ENCODE measurements at regions not wholly inside any gene's neighbourhood (a gene's known extent, or its start where the extent isn't known, plus 50 kb on each side); places are given as distances from the start of the nearest gene placed in this dataset.

DNA sequence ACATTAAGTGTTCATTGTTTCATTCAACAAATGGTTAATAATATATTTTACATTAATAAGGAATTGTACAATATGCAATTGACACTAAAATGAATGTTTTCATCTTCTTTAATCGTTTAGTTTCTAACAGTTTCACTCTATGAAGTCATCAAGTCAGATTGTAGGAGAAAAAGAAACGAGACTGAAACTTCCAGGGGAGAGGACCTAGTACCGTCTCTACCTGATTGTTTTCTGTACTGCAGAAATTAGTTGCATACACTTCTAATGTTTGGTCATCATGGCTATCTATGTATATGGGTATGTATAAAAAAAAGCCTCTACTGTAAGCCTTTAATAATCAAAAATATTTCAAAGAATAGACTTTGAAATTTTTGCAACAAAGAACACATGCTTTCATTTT is 1350.9 kb downstream of the ARAP2 start:
- no peak for DNase-seq (ENCODE audit: low read depth)

DNA sequence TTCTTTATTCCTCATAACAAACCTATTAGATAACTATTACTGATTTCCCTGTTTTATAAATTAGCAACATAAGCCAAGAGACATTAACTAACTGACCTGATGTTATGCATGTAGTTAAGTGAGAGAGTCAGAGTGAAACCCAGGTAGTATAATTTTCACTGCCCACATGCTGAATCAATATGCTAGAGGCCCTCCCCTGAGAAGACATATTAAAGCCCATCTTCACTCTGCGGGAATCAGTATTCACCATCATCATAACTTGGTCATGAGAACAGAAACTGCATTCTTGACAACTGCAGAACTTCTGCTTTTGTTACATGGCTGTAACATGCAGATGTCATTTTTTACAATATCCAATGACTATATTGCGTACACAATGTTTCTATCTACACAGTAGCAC is 1324.3 kb downstream of the ARAP2 start:
- DNase-seq (ENCODE audit: low read depth): no peak

DNA sequence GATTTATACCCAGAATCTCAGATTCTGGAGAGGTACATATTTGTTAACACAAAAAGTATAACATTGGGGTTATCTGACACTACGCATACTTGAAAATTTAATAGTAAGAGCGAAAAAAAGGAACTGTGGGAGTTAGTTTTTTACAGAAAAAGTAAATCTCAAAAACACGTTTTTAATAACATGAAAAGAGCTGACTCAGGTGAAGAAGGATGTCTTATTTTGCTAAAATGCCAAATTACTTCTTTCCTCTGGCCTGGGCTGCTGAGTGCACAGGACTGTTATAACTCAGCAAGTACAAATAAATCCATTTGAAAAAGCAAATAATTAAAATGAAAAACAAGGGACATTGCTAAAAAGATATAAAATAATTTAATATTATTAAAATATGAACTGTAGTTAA is 1322.9 kb downstream of the ARAP2 start:
- DNase-seq (ENCODE audit: low read depth): no peak

DNA sequence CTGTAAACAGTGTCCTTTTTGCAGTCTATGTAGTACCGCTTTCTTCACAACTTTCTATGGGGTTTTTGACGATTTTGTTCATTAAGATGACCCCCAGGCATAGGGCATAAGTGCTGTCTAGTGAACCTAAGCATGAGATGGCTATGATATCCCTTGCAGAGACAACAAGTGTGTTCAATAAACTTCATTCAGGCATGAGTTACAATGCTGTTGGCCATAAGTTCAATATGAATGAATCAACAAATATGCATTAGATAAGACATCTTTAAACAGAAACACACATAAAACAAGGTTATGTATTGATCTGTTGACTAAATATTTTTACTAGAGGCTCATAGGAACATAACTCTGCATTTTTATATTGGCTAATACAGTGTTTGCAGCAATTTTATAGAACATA is 1322.0 kb downstream of the ARAP2 start:
- no peak for DNase-seq (ENCODE audit: low read depth)

DNA sequence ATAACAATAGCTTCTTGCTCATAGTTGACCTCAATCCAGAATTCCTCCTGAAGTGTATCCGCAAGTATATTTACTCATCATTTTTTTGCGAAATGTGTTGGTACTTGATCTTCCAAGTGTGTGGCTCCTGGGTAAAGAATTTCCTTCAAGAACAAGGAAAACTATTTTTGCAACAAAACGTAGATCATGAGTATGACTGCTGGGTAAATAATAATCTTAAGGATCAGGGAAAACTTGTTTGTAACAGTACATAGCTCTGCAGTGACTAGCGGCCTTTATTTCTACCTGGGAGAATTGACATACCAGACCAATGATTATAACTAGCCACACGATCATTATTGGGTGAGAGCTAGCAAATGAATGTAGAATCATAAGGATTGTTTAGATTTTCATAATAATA is 1311.7 kb downstream of the ARAP2 start:
- DNase-seq (ENCODE audit: low read depth): no peak

DNA sequence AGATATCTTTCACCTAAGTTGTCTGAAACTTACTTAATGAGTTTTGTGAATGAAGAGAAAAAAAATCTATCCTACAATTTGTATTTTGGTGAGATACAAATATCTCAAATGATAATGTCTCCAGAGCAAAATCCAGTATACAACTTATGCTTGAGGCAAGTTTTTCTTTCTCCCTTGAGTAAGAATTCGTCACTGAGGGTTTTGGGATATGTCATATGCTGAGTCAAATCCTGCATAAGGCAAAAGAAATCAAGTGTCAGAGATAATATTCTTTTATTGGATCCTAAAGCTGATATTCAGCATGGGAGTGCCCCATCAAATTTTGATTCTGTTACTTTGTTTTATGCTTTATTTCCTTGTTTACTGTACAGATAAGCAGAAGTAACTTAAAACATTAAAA is 1308.6 kb downstream of the ARAP2 start:
- DNase-seq (ENCODE audit: low read depth): no peak

DNA sequence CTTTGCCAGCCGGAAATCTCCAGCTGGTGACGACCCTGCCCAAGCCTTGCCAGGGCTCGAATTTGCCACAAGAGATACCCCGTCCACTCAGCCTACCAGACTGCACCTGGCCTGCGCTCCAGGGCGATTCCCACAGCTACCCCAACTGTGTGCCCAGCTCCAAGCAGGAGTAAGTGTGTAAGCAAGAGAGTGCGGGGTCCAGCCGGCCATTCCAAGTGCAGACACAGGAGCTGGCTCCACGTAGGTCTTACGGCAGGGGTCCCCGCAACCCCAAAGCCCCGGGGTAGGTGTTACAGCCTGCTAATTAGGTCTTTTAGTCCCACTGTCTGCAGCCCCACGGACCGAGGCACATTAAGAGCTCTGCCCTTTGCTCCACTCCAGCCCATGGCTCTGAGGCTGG is 1305.2 kb downstream of the ARAP2 start:
- no peak for DNase-seq (ENCODE audit: low read depth)

DNA sequence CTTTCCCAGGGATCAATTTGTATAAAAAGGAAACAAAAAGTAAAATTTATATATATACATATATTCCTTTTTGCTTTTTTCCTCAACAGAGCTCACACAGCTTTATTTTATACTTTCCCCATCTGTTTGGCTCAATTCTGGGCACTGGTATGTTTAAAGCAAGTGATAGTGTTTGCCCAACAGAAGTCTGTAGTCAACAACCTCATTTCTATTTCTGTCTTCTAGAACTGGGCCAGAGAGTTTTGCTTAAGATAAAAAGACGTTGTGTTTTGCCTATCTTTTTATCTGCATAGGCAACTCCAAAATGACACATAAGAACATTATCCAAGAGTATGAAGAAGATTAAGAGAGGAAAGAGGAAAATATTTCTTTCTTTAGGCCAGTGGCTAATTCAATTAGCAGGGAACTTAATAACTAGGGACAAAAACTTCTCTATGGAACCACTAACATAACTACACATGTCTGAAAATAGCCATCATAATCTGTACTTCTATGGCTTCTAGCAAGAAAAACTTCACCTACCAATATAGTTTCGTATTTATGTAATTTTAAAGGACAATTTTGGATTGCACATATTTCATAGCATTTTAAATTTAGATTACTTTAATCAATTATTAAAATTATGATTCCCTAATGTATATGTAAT is 1300.5 kb downstream of the ARAP2 start:
- DNase-seq (ENCODE audit: low read depth): no peak

DNA sequence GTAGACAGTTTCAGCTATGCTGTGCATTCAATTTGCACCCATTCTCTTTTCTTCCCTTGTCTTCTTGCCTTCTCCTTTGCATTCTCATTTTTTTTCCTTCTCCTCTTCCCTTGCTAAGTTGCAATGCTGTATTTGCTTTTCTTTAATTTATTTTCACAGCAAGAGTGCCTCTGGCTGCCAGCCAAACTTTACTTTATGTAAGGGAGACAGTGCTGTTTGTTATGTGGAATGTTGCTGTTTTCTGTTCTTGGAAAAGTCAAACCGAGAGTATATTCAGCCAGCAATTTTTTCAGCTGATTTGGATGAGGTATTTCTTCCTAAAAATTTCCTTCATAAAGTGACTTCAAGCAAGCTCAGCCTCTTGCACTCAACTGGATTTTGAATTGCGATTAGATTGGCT is 1293.4 kb downstream of the ARAP2 start:
- no peak for DNase-seq (ENCODE audit: low read depth)

DNA sequence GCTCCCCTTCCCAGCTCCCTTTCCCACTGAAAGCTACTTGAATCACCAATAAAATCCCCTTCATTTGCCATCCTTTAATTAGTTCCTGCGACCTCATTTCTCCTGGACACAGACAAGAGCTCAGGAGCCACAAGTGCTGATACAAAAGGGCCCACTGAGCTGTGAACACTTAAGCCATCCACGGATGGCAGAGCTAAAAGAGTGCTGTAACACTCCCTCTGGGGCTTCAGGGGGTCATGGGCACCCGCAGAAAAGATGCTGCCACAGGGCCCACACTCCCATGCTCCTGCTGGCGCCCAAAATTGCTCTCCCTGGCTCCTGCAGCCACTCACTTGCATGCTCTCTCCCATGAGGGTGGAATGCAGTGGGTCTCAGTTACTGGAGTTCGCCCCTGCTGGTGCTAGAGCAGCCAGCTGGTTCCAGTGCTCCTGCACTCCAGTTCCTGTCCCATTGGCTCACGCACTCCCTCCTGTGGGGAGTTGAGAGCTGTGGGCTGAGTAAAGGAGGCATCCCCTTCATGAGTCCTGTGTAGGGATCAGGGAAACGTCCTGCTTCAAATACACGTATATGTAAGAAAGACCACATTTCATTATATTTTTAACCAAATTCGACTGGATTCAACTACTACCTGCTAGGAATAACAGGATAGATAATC is 1291.0 kb downstream of the ARAP2 start:
- DNase-seq (ENCODE audit: low read depth): no peak

DNA sequence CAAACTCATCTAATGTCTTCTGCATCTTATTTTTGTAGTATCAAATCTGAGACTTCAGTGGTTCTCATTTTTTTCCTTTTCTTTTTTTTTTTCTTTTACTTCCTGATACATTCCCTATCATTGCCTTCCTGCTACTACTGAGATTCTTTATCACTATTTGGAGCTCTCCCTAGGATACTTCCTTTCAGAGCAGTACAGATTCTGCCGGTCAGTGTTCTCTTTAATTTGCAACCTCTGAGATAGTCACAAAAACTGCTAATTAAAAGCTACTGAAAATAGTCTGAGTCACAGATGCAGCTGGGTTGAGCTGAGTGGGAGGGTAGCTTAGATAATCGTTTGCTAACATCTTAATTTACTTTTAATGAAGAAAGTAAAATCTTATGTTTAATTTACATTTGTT is 1279.7 kb downstream of the ARAP2 start:
- no peak for DNase-seq (ENCODE audit: low read depth)

DNA sequence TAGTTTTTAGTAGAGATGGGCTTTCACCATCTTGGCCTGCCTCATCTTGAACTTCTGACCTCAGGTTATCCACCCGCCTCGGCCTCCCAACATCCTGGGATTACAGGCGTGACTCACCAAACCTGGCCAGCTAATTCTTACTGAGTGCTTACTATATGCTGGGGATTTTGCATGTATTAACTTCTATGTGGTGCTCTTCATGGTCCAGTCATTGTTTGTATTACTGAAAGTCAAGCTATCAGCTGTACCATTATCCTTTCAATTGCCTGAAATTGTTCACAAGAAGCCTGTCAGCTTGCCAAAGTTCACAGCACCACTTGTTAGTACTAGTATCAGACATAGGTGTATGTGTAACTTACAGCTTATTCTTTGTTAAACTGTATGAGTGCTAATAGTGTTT is 1272.1 kb downstream of the ARAP2 start:
- DNase-seq (ENCODE audit: low read depth): no peak

DNA sequence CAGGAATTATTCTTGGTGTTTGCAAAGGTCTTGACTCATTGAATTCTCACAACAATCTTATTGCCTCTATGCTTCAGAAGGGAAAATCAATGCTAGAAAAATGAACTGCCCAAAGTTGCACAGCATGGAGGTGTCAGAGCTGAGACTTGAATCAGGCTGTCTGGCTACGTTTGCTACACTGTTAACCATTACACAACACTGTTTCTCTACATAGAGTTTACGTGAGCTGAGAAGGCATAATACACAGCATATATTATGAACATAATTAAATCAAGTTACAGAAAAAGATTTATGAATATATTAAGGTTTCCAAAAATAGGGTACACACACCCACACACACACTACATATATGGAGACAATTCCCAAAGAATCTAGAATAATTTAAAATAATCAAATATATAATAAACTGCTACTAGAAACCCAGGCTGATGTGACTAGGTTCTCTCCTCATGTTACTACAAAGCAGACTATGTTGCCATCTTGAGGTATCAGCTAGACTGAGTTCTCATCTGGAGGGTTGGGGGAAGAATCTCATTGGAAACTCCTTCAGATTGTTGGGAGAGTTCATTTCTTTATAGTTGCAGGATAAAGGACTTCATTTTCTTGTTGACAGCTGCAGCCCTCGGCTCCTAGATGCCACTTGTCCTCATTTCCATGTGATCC is 1270.5 kb downstream of the ARAP2 start:
- no peak for DNase-seq (ENCODE audit: low read depth)

DNA sequence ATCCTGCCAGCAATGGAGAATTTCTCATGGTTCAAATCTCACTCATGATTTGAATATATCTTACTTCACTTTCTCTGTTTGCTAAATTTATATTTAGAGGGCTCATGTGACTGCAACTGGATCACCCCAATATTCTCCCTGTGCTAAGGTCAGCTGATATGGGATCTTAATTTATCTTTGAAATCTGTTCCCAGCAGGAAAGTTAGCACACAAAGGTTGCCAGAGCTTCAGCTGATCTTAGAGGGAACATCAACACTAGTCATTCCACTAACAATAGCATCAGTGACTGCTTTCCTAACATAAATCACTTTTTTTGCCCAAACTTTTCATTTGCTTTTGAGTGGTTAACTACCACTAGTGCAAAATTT is 1270.0 kb downstream of the ARAP2 start:
- no peak for DNase-seq (ENCODE audit: low read depth)

DNA sequence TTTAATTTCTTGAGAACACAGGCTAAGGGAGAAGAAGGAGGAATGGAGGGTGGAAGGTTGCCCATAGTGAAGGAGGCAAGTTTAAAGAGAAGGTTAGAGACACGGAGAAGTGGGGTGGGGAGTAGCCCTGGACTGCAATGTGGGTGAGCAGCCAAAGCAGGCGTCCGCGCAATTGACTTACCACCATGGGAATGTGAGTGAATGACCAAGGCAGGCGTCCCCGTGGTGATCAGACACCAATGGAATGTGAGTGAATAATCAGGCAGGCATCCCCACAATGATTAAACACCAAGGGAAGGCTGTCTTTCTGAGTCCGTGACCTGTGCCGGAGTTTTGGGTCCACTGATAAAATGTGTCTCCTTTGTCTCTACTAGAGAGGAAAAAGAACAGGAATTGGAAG is 1223.1 kb downstream of the ARAP2 start:
- peak; percentile 73 for DNase-seq (ENCODE audit: low read depth)

DNA sequence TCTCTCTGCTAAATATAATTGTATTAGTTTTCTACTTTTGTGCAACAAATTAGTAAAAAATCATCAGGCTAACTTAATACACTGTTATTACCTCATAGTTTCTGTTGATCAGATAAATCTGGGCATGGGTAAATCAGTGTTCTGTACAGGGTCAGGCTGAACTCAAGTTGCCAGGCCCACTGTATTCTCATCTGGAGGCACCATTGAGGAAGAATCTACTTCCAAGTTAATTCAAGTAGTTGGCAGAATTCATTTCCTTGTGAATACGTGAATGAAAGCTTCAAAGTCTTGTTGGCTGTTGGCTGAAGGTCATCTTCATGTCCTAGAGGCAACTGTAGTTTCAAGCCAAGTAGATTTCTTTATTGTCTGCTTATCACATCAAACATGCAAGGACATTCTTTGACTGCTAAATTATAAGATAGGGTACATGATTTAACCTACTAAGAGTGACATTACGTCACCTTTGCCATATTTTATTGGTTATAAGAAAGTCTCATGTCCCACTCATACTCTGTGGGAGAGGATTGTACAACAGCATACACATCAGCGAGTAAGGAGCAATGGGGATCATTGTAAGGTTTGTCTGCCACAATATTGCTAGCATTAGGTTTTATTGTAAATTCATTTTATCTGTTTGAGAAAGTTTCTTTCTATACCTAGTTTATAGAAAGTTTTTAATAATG is 1219.0 kb downstream of the ARAP2 start:
- no peak for DNase-seq (ENCODE audit: low read depth)

DNA sequence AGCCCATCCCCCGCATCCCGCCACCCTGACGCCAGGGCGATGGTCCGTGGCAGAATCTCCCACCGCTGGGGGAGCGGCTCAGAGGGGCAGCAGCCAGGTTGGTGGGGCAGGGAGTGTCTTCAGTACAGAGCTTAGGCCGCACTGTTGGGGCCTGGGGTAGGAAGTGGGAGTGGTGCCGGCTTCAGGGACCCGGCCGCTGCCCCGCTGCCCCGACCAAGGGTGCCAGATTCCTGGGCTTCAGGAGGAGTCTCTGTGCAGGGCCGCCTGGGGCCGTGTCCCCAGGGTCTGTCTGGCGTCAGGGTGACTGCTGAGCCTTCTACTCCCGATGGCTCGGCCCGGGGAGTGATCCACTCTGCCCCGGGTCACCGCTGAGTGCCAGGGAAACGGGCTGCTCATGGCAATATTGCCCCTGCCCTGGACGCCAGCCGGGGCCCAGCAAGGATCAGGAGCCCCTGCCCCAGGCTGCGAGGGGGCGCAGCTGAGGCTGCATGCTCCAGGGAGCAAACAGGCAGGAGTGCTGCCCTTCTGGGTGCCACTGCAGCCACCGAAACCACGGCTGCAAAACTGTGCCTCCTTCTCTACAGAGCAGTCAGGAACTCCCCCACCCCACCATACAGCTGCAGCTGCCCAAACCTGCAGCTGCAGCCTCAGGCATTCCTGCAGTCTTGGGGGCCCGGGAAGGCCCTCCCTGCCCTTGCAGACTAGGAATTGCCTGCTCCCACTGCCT is 1206.1 kb downstream of the ARAP2 start:
- DNase-seq (ENCODE audit: low read depth): no peak

DNA sequence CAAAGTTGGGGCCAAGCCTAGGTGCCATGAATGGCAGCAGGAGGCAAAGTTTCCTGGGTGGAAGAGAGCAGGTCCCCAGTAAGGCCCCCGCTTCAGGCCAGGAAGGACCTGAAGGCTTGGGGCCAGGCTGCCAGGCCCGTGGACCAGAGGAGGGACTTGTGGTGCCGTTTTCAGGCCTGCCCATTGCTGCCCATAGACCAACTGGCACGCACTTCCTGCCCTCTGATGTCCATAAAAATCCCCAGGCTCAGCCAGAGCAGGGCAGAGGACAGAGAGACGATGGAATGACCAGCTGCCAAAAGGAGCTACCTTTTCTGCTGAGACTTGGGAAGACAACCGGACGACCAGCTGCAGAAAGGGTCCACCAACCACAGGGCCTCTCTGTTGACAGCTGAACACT is 1205.5 kb downstream of the ARAP2 start:
- no peak for DNase-seq (ENCODE audit: low read depth)

DNA sequence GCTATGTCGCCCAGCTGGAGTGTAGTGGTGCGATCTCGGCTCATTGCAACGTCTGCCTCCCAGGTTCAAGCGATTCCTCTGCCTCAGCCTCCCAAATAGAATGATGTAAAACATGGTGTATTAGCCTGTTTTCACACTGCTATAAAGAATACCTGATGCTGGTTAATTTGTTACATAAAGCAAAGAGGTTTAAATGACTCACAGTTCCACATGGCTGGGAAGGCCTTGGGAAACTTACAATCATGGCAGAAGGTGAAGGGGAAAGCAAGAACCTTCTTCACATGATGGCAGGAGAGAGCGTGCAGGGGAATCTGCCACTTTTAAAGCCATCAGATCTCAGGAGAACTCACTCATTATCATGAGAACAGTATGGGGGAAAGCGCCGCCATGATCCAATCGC is 1191.8 kb downstream of the ARAP2 start:
- no peak for DNase-seq (ENCODE audit: low read depth)

DNA sequence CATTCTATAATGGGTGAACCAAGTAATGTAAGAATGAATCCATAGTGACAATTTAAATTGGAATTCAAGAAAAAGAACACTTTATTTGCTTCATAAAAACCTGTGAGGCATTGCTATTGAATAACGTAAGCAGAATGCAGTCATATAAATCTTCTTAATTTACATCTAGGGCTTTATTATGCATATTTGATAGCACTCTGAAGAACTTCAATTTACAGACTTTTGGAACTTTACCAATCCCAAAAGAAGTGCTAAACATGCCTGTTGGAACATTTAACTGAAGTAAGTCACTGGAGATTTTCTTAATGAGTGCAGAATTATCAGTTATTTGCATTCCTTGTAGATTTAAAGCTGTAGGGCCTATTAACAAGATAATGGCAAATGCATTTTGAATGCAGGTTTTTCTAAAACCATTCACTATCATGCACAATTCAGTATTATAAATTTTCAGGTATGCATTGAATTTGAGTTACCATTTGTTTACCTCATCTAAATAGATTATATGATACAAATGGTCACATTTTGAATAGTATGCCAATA is 1181.2 kb downstream of the ARAP2 start:
- no peak for DNase-seq (ENCODE audit: low read depth)

DNA sequence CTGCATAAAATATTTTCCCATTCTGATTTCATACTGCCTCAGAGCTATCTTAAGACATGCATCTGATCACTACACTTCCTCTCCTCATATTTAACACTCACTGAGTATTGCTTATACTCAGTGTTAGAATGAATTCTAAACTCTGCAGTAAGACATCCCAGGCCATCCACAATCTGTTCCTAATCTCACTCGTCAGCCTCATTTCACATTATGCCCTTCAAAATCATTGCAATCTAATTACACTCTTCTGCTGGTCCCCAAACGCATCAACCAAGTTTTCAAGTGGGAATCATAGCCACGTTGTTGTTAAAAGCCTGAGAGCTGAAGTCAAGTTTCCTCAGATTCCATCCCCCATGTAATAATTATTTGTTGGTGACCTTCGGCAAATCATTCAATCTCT is 1177.9 kb downstream of the ARAP2 start:
- no peak for DNase-seq (ENCODE audit: low read depth)

DNA sequence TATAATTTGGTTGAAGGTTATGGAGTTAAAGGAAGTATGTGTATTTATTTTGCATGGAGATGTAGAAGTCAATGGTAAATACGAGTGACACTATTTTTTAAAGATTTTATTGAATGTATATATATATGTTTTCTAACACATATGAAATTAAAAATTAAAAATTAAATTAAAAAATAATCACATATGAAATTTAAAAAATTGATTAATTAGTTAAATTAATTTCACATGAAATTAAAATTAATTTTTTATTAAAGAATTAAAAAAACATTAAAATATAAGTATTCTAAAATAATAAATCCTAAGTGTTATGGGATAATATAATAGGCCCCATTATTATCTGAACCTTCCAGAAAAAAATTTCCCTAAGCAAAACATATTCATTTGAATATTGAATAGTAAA is 1163.5 kb downstream of the ARAP2 start:
- DNase-seq (ENCODE audit: low read depth): no peak

Measured in HS-5 (cell line).